Activated gamma-delta T cell (primary cell): ENCODE measurements at regions not wholly inside any gene's neighbourhood (a gene's known extent, or its start where the extent isn't known, plus 50 kb on each side); places are given as distances from the start of the nearest gene placed in this dataset.

Source experiments
- DNase-seq: peaks from one replicate; lab custom pipeline; 2025; lab: John Stamatoyannopoulos, UW

- DNase-seq = no peak
Measured at GRCh38 chr21:25375675-25376074, 231.6 kb downstream of the MRPL39 start.

GRCh38 chr21:25373126-25374082 is 233.9 kb downstream of the MRPL39 start:
- DNase-seq = no peak

GRCh38 chr21:25371841-25372425 is 235.3 kb downstream of the MRPL39 start:
- DNase-seq = no peak

GRCh38 chr21:25370311-25370744 is 237.0 kb downstream of the MRPL39 start:
- no peak for DNase-seq

- DNase-seq = no peak
Measured at GRCh38 chr21:25369524-25370300, 237.6 kb downstream of the MRPL39 start.

- no peak for DNase-seq
Measured at GRCh38 chr21:25368531-25368930, 238.8 kb downstream of the MRPL39 start.

- no peak for DNase-seq
Measured at GRCh38 chr21:25366116-25366515, 241.2 kb downstream of the MRPL39 start.

GRCh38 chr21:25362375-25363267 is 244.7 kb downstream of the MRPL39 start:
- DNase-seq = no peak

GRCh38 chr21:25361765-25362164 is 245.5 kb downstream of the MRPL39 start:
- no peak for DNase-seq

GRCh38 chr21:25361097-25361496 is 246.2 kb downstream of the MRPL39 start:
- DNase-seq = no peak

- DNase-seq = no peak
Measured at GRCh38 chr21:25360593-25360992, 246.7 kb downstream of the MRPL39 start.

GRCh38 chr21:25359724-25360123 is 247.6 kb downstream of the MRPL39 start:
- no peak for DNase-seq

- no peak for DNase-seq
Measured at GRCh38 chr21:25350056-25350455, 257.2 kb downstream of the MRPL39 start.

- DNase-seq = no peak
Measured at GRCh38 chr21:25343774-25344545, 263.3 kb downstream of the MRPL39 start.

GRCh38 chr21:25342816-25343215 is 264.5 kb downstream of the MRPL39 start:
- DNase-seq = no peak

- DNase-seq = no peak
Measured at GRCh38 chr21:25341981-25342380, 265.3 kb downstream of the MRPL39 start.

GRCh38 chr21:25338415-25338814 is 268.9 kb downstream of the MRPL39 start:
- DNase-seq = no peak

- DNase-seq = no peak
Measured at GRCh38 chr21:25334046-25334730, 273.1 kb downstream of the MRPL39 start.

GRCh38 chr21:25331286-25331685 is 276.0 kb downstream of the MRPL39 start:
- DNase-seq = no peak

- no peak for DNase-seq
Measured at GRCh38 chr21:25330266-25330665, 277.0 kb downstream of the MRPL39 start.
